HG03342 (cell line): ENCODE measurements at regions not wholly inside any gene's neighbourhood (a gene's known extent, or its start where the extent isn't known, plus 50 kb on each side); places are given as distances from the start of the nearest gene placed in this dataset.

Experiments
- ATAC-seq: cut with Tn5 transposase; IDR thresholded peaks from one replicate; pipeline ENCODE4 v1.9.1; 2021; ENCODE audit warnings: mild to moderate bottlenecking, moderate library complexity; ENCODE audit not compliant: unreplicated experiment

DNA sequence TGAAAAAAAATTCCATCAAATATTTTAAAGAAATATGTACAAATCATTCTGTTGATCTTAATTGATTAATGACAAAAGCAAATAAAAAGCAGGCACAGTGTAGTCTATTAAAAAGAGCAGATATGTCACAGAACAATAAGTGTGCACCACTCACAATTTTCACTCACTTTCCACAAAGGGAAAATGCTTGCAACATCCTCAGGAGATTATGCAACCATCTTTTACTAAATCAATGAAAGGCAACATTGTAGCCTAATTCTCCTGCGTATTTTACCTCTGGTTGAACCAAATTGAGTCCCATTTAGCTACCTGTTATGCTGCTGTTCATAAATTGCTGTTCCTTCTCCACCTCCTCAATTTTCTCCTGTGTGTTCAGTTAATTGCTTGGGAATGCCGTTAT, 1346.8 kb upstream of the PIK3C3 start:
- ATAC-seq = no peak

DNA sequence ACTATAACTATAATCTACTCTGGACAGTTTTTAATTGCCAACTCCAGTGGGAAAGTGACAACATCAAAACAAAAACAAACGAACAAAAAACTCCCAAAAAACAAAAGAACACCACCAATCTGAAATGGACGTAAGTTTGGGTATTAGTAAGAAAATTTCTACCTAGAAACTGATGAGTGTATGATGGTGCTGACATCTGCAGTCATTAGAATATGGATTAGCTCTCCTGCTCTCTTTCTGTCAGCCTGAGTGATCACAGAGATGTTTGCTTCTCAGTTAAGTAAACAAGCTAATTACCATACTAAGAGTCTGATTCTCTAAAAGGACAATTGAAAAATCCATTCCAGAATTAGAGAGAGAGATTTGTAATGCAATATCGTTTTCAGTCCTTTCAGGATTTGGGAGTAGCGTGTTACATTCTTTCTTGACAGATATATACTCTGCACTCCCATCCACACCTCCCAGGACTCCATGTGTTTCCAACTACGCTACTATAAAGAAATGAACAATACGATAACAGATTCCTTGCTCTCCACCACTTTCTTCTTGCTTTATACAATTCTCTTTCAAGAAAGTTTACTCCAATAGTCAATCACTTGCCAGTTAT, 1347.4 kb upstream of the PIK3C3 start:
- ATAC-seq = no peak

DNA sequence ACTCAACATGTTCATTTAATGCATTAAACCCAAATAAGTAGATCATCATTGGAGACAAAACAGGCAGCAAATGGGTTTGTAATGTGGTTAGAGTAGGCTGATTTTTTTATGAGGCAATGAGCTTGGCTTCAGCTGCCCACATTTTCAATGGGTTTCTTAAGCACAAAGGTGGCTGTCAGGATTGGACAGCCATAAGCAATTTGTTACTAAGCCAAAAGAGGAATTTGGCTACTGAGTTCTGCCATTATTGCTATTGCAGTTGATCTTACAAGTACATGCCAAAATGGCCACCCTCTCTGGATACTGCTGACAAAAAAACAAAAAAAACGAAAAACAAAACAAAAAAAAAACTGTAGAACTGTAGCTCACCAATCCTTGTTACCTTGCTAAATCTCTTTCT, 1348.0 kb upstream of the PIK3C3 start:
- no peak for ATAC-seq

DNA sequence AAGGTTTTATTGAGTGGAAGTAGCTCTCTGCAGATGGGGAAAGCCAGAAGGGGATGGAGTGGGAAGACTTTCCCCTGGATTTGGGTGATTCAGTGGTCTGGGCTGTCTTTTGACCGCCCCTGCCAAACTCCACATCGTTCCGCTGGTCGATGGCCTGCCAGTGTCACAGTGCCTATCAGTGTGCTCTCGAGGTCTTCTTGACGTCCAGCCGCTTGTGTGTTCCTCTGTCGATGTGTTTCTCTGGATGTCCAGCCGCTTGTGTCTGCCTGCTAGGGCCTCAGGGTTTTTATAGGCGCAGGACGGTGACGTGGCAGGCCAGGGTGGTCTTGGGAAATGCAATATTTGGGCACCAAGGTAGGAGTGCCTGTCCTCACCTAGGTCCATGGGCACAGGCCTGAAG, 1371.4 kb upstream of the PIK3C3 start:
- no peak for ATAC-seq

DNA sequence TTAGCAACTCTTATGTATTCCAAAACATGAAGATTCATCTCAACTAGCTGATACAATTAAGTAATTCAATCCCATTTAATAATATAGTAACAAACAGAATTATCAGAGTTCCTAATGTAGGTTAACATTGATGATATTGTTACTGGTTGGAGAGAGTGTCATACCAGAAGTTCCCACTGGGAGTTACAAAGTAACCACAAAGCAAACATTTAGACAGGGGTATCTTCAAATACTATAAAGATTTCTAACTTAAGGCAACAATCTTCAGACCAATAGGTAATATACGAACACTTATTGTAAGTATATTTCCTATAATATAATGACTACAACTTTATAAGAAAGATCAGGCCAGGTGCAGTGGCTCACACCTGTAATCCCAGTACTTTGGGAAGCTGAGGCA, 1372.9 kb upstream of the PIK3C3 start:
- no peak for ATAC-seq

DNA sequence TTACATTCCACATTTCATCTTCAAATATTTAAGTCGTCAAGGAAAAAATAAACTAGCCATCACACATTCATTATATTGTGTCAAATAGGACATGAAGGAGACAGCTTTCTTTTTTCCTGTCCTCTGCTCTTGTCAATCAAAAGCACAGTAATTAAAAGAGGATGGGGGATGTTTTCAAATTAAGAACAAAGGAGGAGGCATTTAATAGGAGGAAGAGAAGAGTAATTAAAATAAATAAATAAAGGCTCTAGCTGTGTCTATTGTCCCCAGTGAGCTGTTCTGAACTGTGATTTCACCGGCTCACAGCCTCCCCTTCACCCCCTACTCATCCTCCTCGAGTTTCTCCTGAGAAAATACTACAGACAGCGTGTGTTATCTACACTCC, 1377.1 kb upstream of the PIK3C3 start:
- ATAC-seq = no peak

DNA sequence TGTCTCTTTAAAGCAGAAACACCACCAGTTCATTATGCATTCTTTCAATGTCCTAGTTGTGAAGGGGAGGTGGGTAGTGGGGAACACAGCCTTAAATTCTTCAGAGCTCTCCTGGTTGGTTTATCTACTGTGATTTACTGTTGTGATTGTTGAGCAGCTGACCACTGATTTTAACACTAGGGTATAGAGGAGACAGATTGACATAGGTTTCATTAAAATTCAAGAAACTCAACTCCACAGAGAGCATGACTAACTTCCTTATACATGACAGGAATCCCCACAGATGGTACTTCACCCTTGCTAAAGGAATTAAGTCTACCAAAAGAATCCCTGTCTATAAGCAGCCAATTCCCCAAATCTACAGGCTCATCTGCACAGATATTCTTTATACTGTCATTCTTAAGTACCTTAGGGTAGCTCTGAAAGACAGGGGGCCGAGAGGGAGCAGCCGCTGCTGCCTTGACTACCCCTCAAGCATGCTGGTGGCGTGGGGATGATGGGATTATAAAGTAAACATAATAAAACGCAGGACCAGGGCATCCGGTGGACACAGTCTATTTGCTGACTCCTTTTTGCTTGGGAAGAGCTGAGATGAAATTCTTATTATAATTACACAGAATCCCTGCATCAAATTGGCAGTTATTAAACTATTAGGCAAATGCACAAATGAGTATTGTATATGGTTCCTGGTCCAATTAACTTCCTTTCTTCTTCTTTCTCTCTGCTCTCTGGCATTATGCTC, 1377.6 kb upstream of the PIK3C3 start:
- no peak for ATAC-seq

DNA sequence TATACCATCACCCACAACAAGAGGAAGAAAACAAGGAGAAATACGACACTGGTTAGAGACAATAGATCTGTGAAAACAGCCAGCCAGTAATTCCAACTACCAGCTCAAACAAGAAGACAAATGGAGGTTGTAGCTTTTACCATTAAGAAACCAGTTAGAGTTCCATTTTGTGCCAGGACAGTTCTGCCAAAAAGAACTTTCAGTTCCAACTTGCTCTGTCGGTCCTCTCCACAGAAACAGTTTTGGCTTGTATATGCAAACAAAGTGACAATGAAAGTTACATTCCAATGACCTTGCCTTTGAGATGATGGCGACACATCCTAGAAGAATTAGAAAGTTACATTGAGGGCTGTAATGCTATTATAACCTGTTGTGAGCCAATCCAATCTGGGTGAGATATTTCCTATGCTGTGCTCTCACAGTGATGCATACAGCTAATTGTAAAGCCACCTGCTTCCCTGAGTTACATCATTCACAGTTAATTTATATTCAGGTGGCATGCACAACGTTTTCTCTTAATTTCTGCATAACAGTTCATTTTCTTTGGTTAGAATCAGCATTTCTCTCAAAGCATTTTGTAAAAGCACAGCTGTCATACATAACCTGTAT, 1378.4 kb upstream of the PIK3C3 start:
- ATAC-seq = no peak

DNA sequence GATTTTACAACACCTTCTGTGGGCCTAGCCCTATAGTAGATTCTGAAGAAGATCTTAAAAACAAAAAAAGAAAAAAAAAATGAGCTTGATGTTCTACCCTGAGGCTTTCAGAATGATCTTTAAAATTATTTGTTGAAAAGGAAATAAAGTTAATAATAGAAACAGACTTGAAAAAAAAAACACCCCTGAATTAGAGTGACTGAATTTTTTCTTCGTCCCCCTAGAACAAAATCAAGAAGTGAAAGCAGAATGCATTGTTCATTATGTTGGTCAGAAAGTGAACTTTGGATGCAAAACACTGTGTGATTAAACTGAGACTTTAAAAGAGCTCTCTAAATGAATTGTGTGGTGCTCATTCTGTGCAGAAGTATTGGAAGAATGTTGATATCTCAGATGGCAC, 1384.4 kb upstream of the PIK3C3 start:
- no peak for ATAC-seq

DNA sequence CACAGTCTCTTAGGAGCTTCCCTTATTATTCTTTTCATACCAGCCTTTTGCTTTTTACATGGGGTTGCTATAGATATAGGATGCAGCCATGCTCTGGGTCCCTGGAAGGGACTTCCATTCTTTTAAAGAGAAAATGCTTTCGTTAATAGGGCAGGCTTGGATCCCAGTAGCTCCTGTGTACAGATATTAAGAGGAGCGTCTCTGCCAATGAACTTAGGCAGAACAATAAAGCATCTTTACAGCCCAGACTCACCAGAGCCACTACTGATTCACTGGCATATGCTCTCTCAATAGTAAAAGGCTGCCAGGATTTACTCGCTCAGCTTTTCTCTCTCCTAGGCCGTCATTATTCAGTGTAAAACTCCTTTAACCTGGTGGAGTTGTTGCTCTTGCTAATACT, 1385.4 kb upstream of the PIK3C3 start:
- ATAC-seq = no peak

DNA sequence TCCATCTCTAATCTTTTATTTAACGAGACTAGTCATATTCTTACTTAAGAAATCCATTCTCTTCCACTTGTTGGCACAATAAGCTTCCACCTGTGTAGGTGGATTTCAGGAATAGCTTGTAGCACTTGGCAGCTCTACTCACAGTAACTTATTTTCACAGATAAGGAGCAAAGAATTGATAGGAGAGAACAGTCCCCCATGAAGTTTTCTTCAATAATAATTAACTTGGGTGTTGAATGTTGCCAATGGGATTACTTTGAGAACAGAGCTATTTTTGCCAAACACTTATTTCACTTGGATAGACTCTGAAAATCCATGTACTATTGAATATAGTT, 1388.6 kb upstream of the PIK3C3 start:
- no peak for ATAC-seq

DNA sequence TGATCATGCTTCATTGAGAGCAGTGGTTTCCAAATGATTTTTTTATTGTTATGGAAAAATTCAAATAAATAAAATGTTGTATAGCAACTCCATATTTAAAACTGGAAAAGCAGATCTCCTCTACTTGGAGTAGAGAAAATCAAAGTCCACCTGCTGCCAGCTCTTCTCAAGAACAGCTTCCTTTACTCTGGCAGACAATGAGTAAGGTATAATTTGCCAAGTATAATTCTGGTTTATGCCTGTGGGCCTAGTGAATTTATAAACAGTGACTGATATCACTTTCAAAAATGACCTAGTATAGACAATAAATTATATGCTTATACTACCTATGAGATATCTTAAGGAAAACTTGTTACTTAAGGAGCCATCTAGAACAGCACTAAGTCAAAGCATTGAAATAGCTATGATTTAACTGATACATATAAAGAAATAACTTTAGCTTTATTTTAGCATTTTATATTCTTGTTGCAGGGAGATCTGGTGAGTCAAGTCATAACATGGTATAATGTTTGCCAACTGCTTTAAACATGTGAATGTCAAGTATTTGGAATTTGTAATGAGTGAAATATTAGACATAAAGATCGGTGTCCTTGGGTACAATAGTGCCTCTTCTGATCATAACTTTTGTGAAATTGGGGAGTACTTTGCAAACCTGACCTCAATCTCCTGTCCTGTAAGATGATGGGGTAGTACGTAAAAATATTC, 1389.1 kb upstream of the PIK3C3 start:
- no peak for ATAC-seq

DNA sequence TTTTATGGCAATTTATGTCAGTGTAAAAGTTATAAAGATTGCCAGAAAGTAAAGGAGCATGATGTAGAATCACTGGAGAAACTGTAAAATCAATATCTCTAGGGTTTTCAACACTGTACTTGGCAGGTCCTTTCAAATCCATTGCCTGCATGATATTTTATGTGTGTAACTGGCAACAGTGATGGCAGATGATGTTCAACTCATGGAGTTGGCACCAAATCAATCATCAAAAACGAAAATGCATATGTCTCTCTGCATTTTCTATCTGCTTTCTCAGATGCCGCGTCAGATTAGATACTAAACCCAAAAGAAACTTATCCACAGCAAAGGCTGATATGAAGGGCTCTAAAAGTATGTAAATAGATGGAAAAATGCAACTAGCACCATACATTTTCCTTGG, 1395.5 kb upstream of the PIK3C3 start:
- no peak for ATAC-seq

DNA sequence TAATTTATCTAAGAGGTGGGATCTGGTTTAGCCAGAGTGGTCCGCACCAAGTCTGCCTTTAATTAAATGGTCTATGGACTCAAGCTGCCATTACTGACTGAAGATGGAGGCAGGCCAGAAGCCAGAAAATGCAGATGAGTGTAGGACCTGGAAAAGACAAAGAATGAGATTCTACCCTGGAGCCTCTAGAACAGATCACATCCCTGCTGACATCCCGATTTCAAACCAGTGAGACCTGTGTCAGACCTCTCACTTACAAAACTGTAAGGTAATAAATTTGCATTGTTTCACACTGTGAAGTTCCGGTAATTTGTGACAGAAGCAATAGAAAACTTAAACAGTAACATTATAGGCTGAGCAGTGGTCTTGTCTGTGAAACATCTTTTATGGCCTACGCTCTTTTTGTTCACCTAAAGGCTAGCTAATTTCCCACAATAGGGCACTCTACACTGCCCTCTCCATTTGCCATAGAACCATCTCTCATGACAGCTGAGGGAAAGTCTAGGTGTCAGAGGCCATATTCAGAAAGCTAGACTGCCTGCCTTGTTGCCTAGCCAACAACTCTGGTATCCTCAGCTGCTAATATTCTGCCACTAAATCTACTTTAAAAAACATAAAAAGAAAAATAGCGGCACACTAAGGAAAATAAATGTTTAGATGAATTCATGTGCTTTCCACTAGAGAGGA, 1396.2 kb upstream of the PIK3C3 start:
- ATAC-seq = no peak

DNA sequence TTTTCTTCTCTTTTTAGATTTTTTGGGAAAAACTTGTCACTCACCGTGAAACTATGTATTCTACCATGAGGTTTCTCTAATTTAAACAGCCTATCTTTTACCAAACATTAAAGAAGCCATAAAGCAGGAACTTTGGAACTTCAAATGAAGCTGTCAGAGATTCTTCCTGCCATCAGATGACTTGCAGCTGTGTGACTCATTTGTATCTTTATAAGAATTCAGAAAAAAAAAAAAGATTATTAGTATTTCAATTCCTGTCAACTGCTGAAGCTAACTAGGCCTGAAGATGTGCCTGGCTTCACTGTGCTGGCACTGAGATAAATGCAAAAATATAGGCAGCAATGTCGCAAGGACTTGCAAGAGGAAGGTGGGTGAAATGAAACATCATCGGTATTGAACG, 1399.1 kb upstream of the PIK3C3 start:
- ATAC-seq = no peak

DNA sequence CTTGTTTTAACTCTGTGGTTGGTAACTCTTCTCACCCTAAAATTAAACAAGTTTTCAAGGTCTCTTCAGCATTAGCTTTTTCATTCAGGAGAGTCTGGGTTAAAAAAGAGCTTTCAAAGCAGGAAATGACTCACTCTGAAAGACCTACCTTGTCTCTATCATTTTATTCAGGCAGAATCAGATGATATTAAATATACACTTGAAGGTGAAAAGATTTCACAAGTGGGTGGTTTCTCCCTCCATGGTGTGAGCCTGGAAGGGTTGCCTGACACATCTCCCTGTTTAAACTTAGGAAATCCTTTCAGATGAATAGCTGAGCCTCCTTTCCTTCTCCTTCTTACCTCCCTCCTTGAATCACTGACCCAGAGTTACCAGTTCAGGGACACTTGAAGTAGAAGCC, 1402.0 kb upstream of the PIK3C3 start:
- no peak for ATAC-seq

DNA sequence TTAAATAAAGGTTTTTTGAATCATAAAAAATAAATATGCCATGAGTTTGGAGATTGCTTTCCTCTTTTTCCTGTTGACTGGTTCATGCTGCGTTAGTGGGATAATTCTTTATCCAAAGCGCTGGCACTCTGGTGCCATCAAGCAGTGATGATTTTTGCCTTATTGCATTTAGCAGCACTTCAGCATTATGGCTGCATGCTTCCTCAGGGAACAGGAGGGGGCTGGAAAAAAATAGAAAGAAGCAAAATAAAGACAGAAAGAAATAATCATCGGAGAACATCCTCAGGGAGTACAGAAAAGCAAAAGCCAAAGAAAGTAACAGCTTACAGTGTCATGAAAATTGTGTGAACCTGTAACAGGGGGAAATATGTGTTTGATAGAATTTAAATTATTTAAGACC, 1408.2 kb upstream of the PIK3C3 start:
- no peak for ATAC-seq

DNA sequence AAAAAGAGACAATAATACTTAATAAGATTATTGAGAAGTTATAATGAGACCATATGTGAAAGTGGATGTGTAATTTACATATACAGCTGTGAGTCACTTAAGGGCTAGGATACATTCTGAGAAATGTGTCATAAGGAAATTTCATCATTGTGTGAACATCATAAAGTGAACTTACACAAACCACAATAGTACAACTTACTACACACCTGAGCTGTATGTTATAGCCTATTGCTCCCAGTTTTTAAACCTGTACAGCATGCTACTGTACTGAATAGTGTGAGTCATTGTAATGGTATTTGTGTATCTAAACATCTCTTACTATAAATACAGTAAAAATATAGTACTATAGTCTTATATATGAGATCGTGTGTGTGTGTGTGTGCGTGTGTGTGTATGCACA, 1420.3 kb upstream of the PIK3C3 start:
- ATAC-seq = no peak

DNA sequence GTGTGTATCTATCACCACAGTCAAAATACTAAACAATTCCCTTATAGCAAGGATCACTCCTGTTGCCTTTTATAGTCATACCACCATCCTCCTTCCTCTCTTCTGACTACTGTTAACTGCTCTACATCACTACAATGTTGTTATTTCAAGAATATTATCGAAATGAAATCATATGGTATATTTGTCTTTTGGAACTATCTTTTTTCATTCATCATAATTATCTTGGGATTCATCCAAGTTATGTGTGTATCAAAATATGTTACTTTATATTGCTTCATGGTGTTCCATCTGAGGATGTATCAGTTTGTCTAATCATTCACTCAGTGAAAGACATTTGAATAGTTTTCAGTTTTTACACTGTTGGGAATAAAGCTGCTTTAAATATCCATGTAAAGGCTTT, 1423.0 kb upstream of the PIK3C3 start:
- no peak for ATAC-seq

DNA sequence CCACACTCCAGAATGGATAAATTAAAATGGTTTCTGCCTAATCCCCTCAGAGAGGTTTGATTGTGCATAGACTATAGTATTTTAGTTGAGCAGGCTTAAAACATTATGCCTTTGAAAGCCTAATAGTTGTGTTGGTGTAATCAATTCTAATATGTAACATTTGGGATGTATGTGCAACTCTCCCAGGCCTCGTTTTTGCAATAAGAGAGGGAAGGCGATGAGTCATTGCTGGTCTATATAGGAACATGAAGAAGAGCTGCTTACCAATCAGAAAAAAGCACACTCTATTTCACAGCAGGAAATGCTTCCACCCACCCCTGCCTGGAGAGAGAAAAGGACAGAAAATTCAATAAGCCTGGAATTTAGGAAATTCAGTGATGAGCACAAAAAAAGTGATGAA, 1424.0 kb upstream of the PIK3C3 start:
- no peak for ATAC-seq

DNA sequence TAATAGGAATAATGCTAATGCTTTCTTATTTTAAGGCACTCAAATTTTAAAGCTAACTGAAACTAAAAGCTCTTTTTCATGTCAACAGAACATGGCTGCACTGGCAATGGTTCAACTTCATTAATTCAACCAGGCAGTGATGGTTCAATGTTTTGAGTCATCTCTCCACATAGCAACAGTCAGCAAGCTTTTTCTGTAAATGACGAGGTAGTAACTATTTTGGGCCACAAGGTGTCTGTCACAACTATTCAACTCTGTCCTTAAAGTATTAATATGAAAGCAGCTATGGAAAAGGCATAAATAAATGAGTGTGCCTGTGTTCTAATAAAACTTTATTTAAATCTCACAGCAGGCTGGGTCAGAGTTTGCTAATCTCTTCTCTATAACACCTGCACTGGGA, 1425.6 kb upstream of the PIK3C3 start:
- no peak for ATAC-seq

DNA sequence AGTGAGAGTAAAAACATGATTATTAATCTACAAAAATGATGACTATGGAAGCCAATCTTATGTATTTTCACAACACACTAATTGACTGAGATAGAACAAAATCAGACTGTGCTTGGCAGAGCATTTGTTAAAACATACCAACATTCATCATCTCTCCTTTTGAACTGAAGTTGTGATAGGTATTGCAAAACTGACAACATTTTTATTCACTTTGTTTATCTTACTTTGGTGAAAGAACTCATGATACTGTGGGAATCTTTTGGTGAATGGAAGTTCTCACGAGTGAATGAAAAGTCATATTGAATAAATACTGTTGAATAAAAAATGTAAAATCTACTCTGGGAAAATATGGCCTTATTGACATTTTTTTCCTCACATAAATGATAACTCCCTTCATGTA, 1430.2 kb upstream of the PIK3C3 start:
- ATAC-seq = no peak
